GM12891 (cell line): ENCODE measurements at regions not wholly inside any gene's neighbourhood (a gene's known extent, or its start where the extent isn't known, plus 50 kb on each side); places are given as distances from the start of the nearest gene placed in this dataset.

ENCODE experiments used
- PAX5 ChIP-seq: IDR thresholded peaks from 2 replicates; pipeline ENCODE4 v1.6.1; 2011; ENCODE audit warnings: low read length, moderate library complexity, mild to moderate bottlenecking; ENCODE audit not compliant: insufficient read depth, severe bottlenecking
- POLR2A ChIP-seq: IDR thresholded peaks from 2 replicates; pipeline ENCODE4 v1.6.1; 2011; ENCODE audit warnings: low read depth, low read length, control low read depth
- POLR2AphosphoS5 ChIP-seq: IDR thresholded peaks from 2 replicates; pipeline ENCODE4 v1.6.1; 2011; ENCODE audit warnings: low read depth, low read length, control low read depth
- POU2F2 ChIP-seq: IDR thresholded peaks from 2 replicates; pipeline ENCODE4 v1.6.1; 2011; ENCODE audit warnings: low read depth, mild to moderate bottlenecking, control low read depth, low read length, moderate library complexity
- SPI1 ChIP-seq: IDR thresholded peaks from 2 replicates; pipeline ENCODE4 v1.6.1; 2011; ENCODE audit warnings: low read depth, low read length, control low read depth
- TAF1 ChIP-seq: IDR thresholded peaks from 2 replicates; pipeline ENCODE4 v1.6.1; 2011; ENCODE audit warnings: low read depth, low read length, control low read depth

- TF ChIP-seq POLR2AphosphoS5 (no peak), POLR2A (no peak), TAF1 (no peak), SPI1 (no peak), POU2F2 (no peak), PAX5 (no peak)
Observed at GRCh38 chr5:107146901-107147300, 523.8 kb downstream of the EFNA5 start.
